GM21515 (cell line): ENCODE measurements at regions not wholly inside any gene's neighbourhood (a gene's known extent, or its start where the extent isn't known, plus 50 kb on each side); places are given as distances from the start of the nearest gene placed in this dataset.

Experiments
- ATAC-seq: cut with Tn5 transposase; IDR thresholded peaks from one replicate; pipeline ENCODE4 v1.9.1; 2021; ENCODE audit not compliant: unreplicated experiment

GRCh38 chr4:166481055-166481454, 608.0 kb downstream of the TLL1 start:
- no peak for ATAC-seq

GRCh38 chr4:166481739-166482138, 608.7 kb downstream of the TLL1 start:
- no peak for ATAC-seq

- ATAC-seq = no peak
Measured at GRCh38 chr4:166482758-166483157, 609.7 kb downstream of the TLL1 start.

- ATAC-seq = no peak
Measured at GRCh38 chr4:166491635-166492034, 618.6 kb downstream of the TLL1 start.

GRCh38 chr4:166493924-166494345, 620.9 kb downstream of the TLL1 start:
- no peak for ATAC-seq

GRCh38 chr4:166498546-166498945, 625.5 kb downstream of the TLL1 start:
- ATAC-seq = no peak

GRCh38 chr4:166499820-166500219, 626.8 kb downstream of the TLL1 start:
- ATAC-seq = no peak

GRCh38 chr4:166501941-166502382, 628.9 kb downstream of the TLL1 start:
- peak; percentile 59 for ATAC-seq

GRCh38 chr4:166502660-166503059, 629.6 kb downstream of the TLL1 start:
- ATAC-seq = no peak

- ATAC-seq = no peak
Measured at GRCh38 chr4:166506051-166506450, 633.0 kb downstream of the TLL1 start.

GRCh38 chr4:166512267-166512666, 639.2 kb downstream of the TLL1 start:
- ATAC-seq = no peak

GRCh38 chr4:166518315-166518714, 645.3 kb downstream of the TLL1 start:
- no peak for ATAC-seq

GRCh38 chr4:166518776-166519175, 645.7 kb downstream of the TLL1 start:
- no peak for ATAC-seq

- ATAC-seq = no peak
Measured at GRCh38 chr4:166519774-166520173, 646.7 kb downstream of the TLL1 start.

- ATAC-seq = no peak
Measured at GRCh38 chr4:166527500-166527899, 654.5 kb downstream of the TLL1 start.

GRCh38 chr4:166531703-166532102, 658.7 kb downstream of the TLL1 start:
- no peak for ATAC-seq

GRCh38 chr4:166535865-166536264, 662.8 kb downstream of the TLL1 start:
- no peak for ATAC-seq

- no peak for ATAC-seq
Measured at GRCh38 chr4:166538491-166539005, 665.5 kb downstream of the TLL1 start.

GRCh38 chr4:166546009-166546408, 673.0 kb downstream of the TLL1 start:
- ATAC-seq = no peak

GRCh38 chr4:166577639-166578038, 656.7 kb downstream of the SPOCK3 start:
- no peak for ATAC-seq

GRCh38 chr4:166585491-166585890, 648.8 kb downstream of the SPOCK3 start:
- no peak for ATAC-seq

GRCh38 chr4:166594326-166594946, 639.9 kb downstream of the SPOCK3 start:
- ATAC-seq = peak; percentile 70

- ATAC-seq = no peak
Measured at GRCh38 chr4:166600264-166600663, 634.0 kb downstream of the SPOCK3 start.
